Liver (tissue), 8 donors: ENCODE measurements at regions not wholly inside any gene's neighbourhood (a gene's known extent, or its start where the extent isn't known, plus 50 kb on each side); places are given as distances from the start of the nearest gene placed in this dataset.
A peak's percentile ranks its signal among the peaks of the same experiment; 100 is the strongest.

Experiments used
- DNase-seq: peaks from one replicate; pipeline ENCODE4 v3.0.0-alpha.2; 2017; ENCODE audit warnings: low spot score
- H3K27ac ChIP-seq, 2 donors: one replicate each; pipeline ENCODE4 v1.7.0; 2013; ENCODE audit warnings: inconsistent platforms in 2 of 2, low read length in 2 of 2, control low read depth in 1 of 2, low read depth in 1 of 2, mild to moderate bottlenecking in 1 of 2
- H3K27me3 ChIP-seq, 4 donors: one replicate each; pipeline versions ENCODE4 v1.6.1 to v1.7.0; 2013; ENCODE audit warnings: low read length in 3 of 4, inconsistent platforms in 1 of 4, mild to moderate bottlenecking in 1 of 4, moderate library complexity in 1 of 4; ENCODE audit not compliant: control insufficient read depth in 4 of 4, insufficient read depth in 4 of 4
- H3K36me3 ChIP-seq, 4 donors: one replicate each; pipeline versions ENCODE4 v1.6.1 to v1.7.0; 2013; ENCODE audit warnings: low read length in 3 of 4, mild to moderate bottlenecking in 3 of 4, low read depth in 1 of 4, moderate library complexity in 1 of 4; ENCODE audit not compliant: control insufficient read depth in 4 of 4, insufficient read depth in 3 of 4
- H3K4me1 ChIP-seq, 4 donors: one replicate each; pipeline versions ENCODE4 v1.6.1 to v1.7.0; 2013; ENCODE audit warnings: low read length in 3 of 4, mild to moderate bottlenecking in 3 of 4, moderate library complexity in 1 of 4; ENCODE audit not compliant: control insufficient read depth in 4 of 4, insufficient read depth in 4 of 4
- H3K4me3 ChIP-seq, 3 donors: one replicate each; pipeline versions ENCODE4 v1.6.1 to v1.7.0; 2013; ENCODE audit warnings: low read length in 3 of 3, control low read depth in 1 of 3, low read depth in 1 of 3, mild to moderate bottlenecking in 1 of 3
- H3K9ac ChIP-seq, 2 donors: one replicate each; pipeline ENCODE4 v1.7.0; 2013; ENCODE audit warnings: low read length in 2 of 2, mild to moderate bottlenecking in 2 of 2, moderate library complexity in 2 of 2, control low read depth in 1 of 2, low read depth in 1 of 2
- H3K9me3 ChIP-seq, 4 donors: one replicate each; pipeline versions ENCODE4 v1.6.1 to v1.7.0; 2013; ENCODE audit warnings: low read length in 3 of 4; ENCODE audit not compliant: control insufficient read depth in 4 of 4
- EGR1 ChIP-seq, 2 donors: IDR thresholded peaks; 2 replicates each; pipeline ENCODE4 v1.6.1; 2016 to 2018; ENCODE audit warnings: antibody characterized with exemption in 2 of 2, low read depth in 2 of 2
- FOXA1 ChIP-seq: IDR thresholded peaks from 2 replicates; pipeline ENCODE4 v1.6.1; 2016; ENCODE audit warnings: antibody characterized with exemption
- FOXA2 ChIP-seq: IDR thresholded peaks from 2 replicates; pipeline ENCODE4 v1.6.1; 2016; ENCODE audit warnings: antibody characterized with exemption
- GABPA ChIP-seq, 2 donors: IDR thresholded peaks in 1 of 2; conservative IDR thresholded peaks in 1 of 2; 2 replicates each; pipeline ENCODE4 v1.6.1; 2016; ENCODE audit warnings: antibody characterized with exemption in 2 of 2, mild to moderate bottlenecking in 1 of 2, moderate library complexity in 1 of 2
- HNF4A ChIP-seq, 2 donors: conservative IDR thresholded peaks; 2 replicates each; pipeline ENCODE4 v1.6.1; 2016; ENCODE audit warnings: antibody characterized with exemption in 2 of 2, mild to moderate bottlenecking in 2 of 2
- HNF4G ChIP-seq: IDR thresholded peaks from 2 replicates; pipeline ENCODE4 v1.6.1; 2016; ENCODE audit warnings: antibody characterized with exemption
- JUND ChIP-seq, 2 donors: IDR thresholded peaks; 2 replicates each; pipeline ENCODE4 v1.6.1; 2016; ENCODE audit warnings: antibody characterized with exemption in 2 of 2
- NR2F2 ChIP-seq: IDR thresholded peaks from 2 replicates; pipeline ENCODE4 v1.6.1; 2016; ENCODE audit warnings: antibody characterized with exemption
- RAD21 ChIP-seq, 2 donors: IDR thresholded peaks; 2 replicates each; pipeline ENCODE4 v1.6.1; 2016; ENCODE audit warnings: antibody characterized with exemption in 2 of 2, mild to moderate bottlenecking in 2 of 2
- RXRA ChIP-seq, 2 donors: IDR thresholded peaks; 2 replicates each; pipeline ENCODE4 v1.6.1; 2017 to 2018; ENCODE audit warnings: antibody characterized with exemption in 2 of 2, mild to moderate bottlenecking in 1 of 2
- SP1 ChIP-seq: IDR thresholded peaks from 2 replicates; pipeline ENCODE4 v1.6.1; 2018; ENCODE audit warnings: antibody characterized with exemption, mild to moderate bottlenecking
- TAF1 ChIP-seq: conservative IDR thresholded peaks from 2 replicates; pipeline ENCODE4 v1.6.1; 2016; ENCODE audit warnings: antibody characterized with exemption, mild to moderate bottlenecking
- YY1 ChIP-seq: IDR thresholded peaks from 2 replicates; pipeline ENCODE4 v1.6.1; 2016; ENCODE audit warnings: antibody characterized with exemption, mild to moderate bottlenecking
- WGBS: extraction: QIAGEN DNeasy Blood & Tissue Kit; methylation state at CpG from one replicate; pipeline ENCODE4 v1.1.7; 2013; 5-methylcytosine and 5-hydroxymethylcytosine counted together
- TF ChIP-seq, protein P1 (sequence below): IDR thresholded peaks from 2 replicates; pipeline ENCODE4 v1.6.1; 2016; ENCODE audit warnings: antibody characterized with exemption, mild to moderate bottlenecking
- TF ChIP-seq, protein P2 (sequence below): IDR thresholded peaks from 2 replicates; pipeline ENCODE4 v1.6.1; 2016; ENCODE audit warnings: antibody characterized with exemption
- TF ChIP-seq, protein P3 (sequence below): IDR thresholded peaks from 2 replicates; pipeline ENCODE4 v1.6.1; 2016; ENCODE audit warnings: antibody characterized with exemption
- TF ChIP-seq, protein P4 (sequence below): IDR thresholded peaks from 2 replicates; pipeline ENCODE4 v1.6.1; 2016; ENCODE audit warnings: antibody characterized with exemption
- TF ChIP-seq, protein P5 (sequence below): fragments of 150-350 bp; IDR thresholded peaks from 2 replicates; pipeline ENCODE4 v1.5.1; 2017; ENCODE audit warnings: improper control_type of control experiment, low read depth, low read length; ENCODE audit not compliant: missing input control
- donor health status: healthy.
- donor health status: healthy.
- donor health status: healthy.
- donor health status: healthy.
- donor health status: healthy.

DNA sequence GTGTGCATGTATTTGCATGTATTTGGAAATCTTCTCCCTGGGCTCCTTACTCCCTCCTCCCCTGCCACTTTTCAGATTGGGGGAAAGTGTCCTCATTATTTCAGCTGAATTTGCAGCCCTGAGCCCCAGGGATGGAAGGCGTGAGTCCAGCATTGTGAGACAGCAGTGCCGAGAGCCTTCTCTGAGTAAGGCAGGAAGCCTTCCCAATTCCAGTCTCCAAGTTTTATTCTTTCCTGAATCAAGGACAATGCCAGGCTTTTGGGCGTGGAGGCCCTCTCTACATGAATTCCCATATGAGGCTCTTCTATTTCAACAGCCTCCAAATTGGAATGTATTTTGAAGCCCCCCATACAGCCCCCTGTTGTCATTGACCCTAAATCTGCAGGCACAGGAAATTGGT is 163.5 kb downstream of the ACKR3 start:
- Histone ChIP-seq H3K27me3 (no peaks in the 10 kb centered on the region), H3K9ac (no peak overlapping the region), H3K36me3 (no peaks in the 10 kb centered on the region), H3K4me1 (peaks cover 16 to 65% (median 42%) of the 10 kb centered on the region in 4 donors), H3K9me3 (no peaks in the 10 kb centered on the region), H3K4me3 (no peak overlapping the region), H3K27ac (peak overlapping the region; percentile 88 to 89)
- TF ChIP-seq, protein P1, sequence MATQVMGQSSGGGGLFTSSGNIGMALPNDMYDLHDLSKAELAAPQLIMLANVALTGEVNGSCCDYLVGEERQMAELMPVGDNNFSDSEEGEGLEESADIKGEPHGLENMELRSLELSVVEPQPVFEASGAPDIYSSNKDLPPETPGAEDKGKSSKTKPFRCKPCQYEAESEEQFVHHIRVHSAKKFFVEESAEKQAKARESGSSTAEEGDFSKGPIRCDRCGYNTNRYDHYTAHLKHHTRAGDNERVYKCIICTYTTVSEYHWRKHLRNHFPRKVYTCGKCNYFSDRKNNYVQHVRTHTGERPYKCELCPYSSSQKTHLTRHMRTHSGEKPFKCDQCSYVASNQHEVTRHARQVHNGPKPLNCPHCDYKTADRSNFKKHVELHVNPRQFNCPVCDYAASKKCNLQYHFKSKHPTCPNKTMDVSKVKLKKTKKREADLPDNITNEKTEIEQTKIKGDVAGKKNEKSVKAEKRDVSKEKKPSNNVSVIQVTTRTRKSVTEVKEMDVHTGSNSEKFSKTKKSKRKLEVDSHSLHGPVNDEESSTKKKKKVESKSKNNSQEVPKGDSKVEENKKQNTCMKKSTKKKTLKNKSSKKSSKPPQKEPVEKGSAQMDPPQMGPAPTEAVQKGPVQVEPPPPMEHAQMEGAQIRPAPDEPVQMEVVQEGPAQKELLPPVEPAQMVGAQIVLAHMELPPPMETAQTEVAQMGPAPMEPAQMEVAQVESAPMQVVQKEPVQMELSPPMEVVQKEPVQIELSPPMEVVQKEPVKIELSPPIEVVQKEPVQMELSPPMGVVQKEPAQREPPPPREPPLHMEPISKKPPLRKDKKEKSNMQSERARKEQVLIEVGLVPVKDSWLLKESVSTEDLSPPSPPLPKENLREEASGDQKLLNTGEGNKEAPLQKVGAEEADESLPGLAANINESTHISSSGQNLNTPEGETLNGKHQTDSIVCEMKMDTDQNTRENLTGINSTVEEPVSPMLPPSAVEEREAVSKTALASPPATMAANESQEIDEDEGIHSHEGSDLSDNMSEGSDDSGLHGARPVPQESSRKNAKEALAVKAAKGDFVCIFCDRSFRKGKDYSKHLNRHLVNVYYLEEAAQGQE, result no peak
- no peak for TF ChIP-seq RXRA (IDR thresholded peaks at IDR 0.05)
- TF ChIP-seq, protein P2, sequence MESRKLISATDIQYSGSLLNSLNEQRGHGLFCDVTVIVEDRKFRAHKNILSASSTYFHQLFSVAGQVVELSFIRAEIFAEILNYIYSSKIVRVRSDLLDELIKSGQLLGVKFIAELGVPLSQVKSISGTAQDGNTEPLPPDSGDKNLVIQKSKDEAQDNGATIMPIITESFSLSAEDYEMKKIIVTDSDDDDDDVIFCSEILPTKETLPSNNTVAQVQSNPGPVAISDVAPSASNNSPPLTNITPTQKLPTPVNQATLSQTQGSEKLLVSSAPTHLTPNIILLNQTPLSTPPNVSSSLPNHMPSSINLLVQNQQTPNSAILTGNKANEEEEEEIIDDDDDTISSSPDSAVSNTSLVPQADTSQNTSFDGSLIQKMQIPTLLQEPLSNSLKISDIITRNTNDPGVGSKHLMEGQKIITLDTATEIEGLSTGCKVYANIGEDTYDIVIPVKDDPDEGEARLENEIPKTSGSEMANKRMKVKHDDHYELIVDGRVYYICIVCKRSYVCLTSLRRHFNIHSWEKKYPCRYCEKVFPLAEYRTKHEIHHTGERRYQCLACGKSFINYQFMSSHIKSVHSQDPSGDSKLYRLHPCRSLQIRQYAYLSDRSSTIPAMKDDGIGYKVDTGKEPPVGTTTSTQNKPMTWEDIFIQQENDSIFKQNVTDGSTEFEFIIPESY, result no peak
- TF ChIP-seq HNF4G, result no peak
- no peak for TF ChIP-seq FOXA1
- no peak for TF ChIP-seq SP1
- WGBS, result 89% methylated on average over 3 of the region's 3 CpGs
- DNase-seq, result no peak

DNA sequence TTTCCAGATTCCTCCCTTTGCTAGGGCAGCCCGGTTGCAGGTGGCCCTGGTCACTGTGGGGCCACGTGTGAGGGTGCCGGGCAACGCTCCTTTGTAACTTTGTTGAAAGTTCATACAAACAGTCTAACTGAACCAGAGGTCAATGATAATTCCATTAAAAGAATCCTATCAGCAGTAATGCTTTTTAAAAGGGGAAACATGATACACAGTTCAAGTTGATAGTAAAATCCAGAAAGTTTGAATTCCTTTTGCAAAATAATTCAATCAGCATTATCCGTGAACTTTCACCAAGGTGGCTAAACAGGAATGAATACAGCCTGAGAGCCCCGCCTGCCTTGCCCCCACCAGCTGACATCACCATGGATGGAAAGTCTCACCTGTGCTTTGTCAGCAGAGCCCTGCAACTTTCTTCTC is 166.2 kb downstream of the ACKR3 start:
- Histone ChIP-seq H3K27me3 (no peaks in the 10 kb centered on the region), H3K9ac (peak overlapping the region in 1 of 2 donors; percentile 61), H3K9me3 (no peaks in the 10 kb centered on the region), H3K4me3 (no peak overlapping the region), H3K4me1 (peaks cover 10 to 41% (median 25%) of the 10 kb centered on the region in 4 donors), H3K27ac (peak overlapping the region; percentile 76 to 89), H3K36me3 (no peaks in the 10 kb centered on the region)
- WGBS, result 28% methylated on average over 6 of the region's 6 CpGs
- no peak for DNase-seq
- TF ChIP-seq EGR1 (IDR thresholded peaks at IDR 0.05; ENCODE audit: low read depth in 2 of 2) (peak in 1 of 2 donors; percentile 65), NR2F2 (peak; percentile 17), RXRA (IDR thresholded peaks at IDR 0.05) (peak; percentile 96 to 99), YY1 (peak; percentile 68), HNF4G (peak; percentile 35), TAF1 (no peak), HNF4A (conservative IDR thresholded peaks at IDR 0.05) (peak; percentile 85 to 96), FOXA1 (peak; percentile 59), SP1 (peak; percentile 90), GABPA (IDR thresholded peaks at IDR 0.05 in 1 of 2, conservative IDR thresholded peaks at IDR 0.05 in 1 of 2) (no peak), RAD21 (IDR thresholded peaks at IDR 0.05) (peak; percentile 43 to 63), FOXA2 (peak; percentile 47), JUND (IDR thresholded peaks at IDR 0.05) (peak in 1 of 2 donors; percentile 85)
- TF ChIP-seq, protein P1, result peak; percentile 80
- TF ChIP-seq, protein P3, sequence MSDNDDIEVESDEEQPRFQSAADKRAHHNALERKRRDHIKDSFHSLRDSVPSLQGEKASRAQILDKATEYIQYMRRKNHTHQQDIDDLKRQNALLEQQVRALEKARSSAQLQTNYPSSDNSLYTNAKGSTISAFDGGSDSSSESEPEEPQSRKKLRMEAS, result peak; percentile 82
- TF ChIP-seq, protein P4, sequence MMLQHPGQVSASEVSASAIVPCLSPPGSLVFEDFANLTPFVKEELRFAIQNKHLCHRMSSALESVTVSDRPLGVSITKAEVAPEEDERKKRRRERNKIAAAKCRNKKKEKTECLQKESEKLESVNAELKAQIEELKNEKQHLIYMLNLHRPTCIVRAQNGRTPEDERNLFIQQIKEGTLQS, result peak; percentile 18
- TF ChIP-seq, protein P5, sequence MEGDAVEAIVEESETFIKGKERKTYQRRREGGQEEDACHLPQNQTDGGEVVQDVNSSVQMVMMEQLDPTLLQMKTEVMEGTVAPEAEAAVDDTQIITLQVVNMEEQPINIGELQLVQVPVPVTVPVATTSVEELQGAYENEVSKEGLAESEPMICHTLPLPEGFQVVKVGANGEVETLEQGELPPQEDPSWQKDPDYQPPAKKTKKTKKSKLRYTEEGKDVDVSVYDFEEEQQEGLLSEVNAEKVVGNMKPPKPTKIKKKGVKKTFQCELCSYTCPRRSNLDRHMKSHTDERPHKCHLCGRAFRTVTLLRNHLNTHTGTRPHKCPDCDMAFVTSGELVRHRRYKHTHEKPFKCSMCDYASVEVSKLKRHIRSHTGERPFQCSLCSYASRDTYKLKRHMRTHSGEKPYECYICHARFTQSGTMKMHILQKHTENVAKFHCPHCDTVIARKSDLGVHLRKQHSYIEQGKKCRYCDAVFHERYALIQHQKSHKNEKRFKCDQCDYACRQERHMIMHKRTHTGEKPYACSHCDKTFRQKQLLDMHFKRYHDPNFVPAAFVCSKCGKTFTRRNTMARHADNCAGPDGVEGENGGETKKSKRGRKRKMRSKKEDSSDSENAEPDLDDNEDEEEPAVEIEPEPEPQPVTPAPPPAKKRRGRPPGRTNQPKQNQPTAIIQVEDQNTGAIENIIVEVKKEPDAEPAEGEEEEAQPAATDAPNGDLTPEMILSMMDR, result no peak
- TF ChIP-seq, protein P2, result peak; percentile 73
